ENCODE measurements at regions not wholly inside any gene's neighbourhood (a gene's known extent, or its start where the extent isn't known, plus 50 kb on each side); places are given as distances from the start of the nearest gene placed in this dataset.

DNA sequence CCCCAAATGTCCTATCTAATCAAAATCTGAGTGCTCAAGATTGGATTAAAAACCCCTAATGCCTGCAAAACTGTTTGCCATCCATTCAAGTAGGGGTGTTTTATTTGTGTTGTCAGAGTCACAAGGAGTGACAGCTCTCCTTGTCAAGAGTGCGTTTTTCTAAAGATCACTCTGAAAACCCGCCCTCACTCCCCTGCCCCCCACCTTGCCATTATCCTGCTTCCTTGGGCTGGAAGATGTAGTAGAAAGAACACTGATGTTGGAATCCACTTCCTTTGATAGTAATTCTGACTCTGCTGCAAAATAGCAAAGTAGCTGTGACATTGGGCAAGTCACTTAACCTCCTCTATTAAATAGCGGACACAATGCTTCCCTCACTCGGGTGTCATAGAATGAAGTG, 155.6 kb downstream of the TSN start:
- TF ChIP-seq POU5F1 (IDR thresholded peaks at IDR 0.05; ENCODE audit: low read depth, low read length) (no peak), JUN (IDR thresholded peaks at IDR 0.05; ENCODE audit: low read depth, low read length) (no peak), KDM5A (IDR thresholded peaks at IDR 0.05; ENCODE audit: low read length) (no peak), CTBP2 (IDR thresholded peaks at IDR 0.05; ENCODE audit: borderline replicate concordance, insufficient read depth, insufficient read length, low read length) (no peak)
- no peak overlapping the region for H4K91ac ChIP-seq (replicated peaks; ENCODE audit: insufficient read length, low read length)
- H3K9ac ChIP-seq (replicated peaks in 1 of 4; ENCODE audit: extremely low read depth in 1 of 4, low read depth in 3 of 4, low read length in 3 of 4), result no peak overlapping the region
- CTCF ChIA-PET (ENCODE audit: partially characterized antibody), result interaction anchor here (0.6 kb wide), 1 partner anchor 283 kb away, joined by 3 read pairs; no protein-coding TSS in a partner anchor
- H2AK5ac ChIP-seq (ENCODE audit: low read depth, low read length), result no peak overlapping the region
- H4K5ac ChIP-seq (ENCODE audit: insufficient read length, low read depth, low read length), result no peak overlapping the region
- H3K56ac ChIP-seq (replicated peaks; ENCODE audit: insufficient read length, low read depth, low read length), result no peak overlapping the region
- H3K23me2 ChIP-seq (ENCODE audit: low read depth, low read length), result no peaks in the 10 kb centered on the region
- no peak overlapping the region for H4K8ac ChIP-seq (ENCODE audit: extremely low read depth, insufficient read depth, low read length)
- no peaks in the 10 kb centered on the region for H4K20me1 ChIP-seq (replicated peaks in 1 of 2; ENCODE audit: control insufficient read depth in 1 of 2, insufficient read depth in 2 of 2, low read length in 2 of 2)
- no peaks in the 10 kb centered on the region; the same call in 1 of the 2 replicates for H3K79me1 ChIP-seq (ENCODE audit: low read depth, low read length)
- H3K36me3 ChIP-seq (ENCODE audit: control insufficient read depth in 2 of 4, insufficient read depth in 4 of 4, low read length in 3 of 4), result no peaks in the 10 kb centered on the region
- no peak overlapping the region for H2BK12ac ChIP-seq (ENCODE audit: low read depth, low read length)
- 97% methylated on average over 4 of the region's 4 CpGs; no CpG with 5 or more reads in 1 of the 2 experiments for WGBS, 2 experiments (ENCODE audit: extremely low coverage in 1 of 2, insufficient coverage in 1 of 2, insufficient read length in 1 of 2, insufficient replicate concordance in 2 of 2, low coverage in 1 of 2, low lambda C conversion rate in 2 of 2, missing lambda C conversion rate in 1 of 2)
- H2BK120ac ChIP-seq (replicated peaks; ENCODE audit: low read depth, low read length), result no peak overlapping the region
- no peak overlapping the region for H3K18ac ChIP-seq (ENCODE audit: extremely low read depth, low read length)
- no peak overlapping the region for H3K4me3 ChIP-seq (ENCODE audit: extremely low read depth in 1 of 4, insufficient read depth in 2 of 4, low read depth in 3 of 4, low read length in 4 of 4)
- no peak for DNase-seq (ENCODE audit: low read depth in 1 of 2, low spot score in 2 of 2)
- H3K4ac ChIP-seq (replicated peaks; ENCODE audit: insufficient read length, low read depth, low read length), result no peak overlapping the region
- no peak overlapping the region for H2BK15ac ChIP-seq (ENCODE audit: low read length)
- POLR2A ChIA-PET (ENCODE audit: partially characterized antibody), result no interaction called here
- no peak overlapping the region for H3K27ac ChIP-seq (ENCODE audit: low read depth, low read length)
- no peak overlapping the region for H3K14ac ChIP-seq (ENCODE audit: insufficient read length)
- H3K4me2 ChIP-seq (ENCODE audit: insufficient read depth in 1 of 2, low read depth in 2 of 2, low read length in 2 of 2), result no peak overlapping the region
- H3K4me1 ChIP-seq (replicated peaks in 1 of 4; ENCODE audit: control insufficient read depth in 3 of 4, insufficient read depth in 4 of 4, low read length in 3 of 4), result no peaks in the 10 kb centered on the region; a peak in 1 of 7 replicates
- no peak for FAIRE-seq
- H3K9me3 ChIP-seq (ENCODE audit: insufficient read depth in 2 of 2, low read depth in 1 of 2, low read length in 1 of 2), result 0 out of 4 replicates have a peak, but pooled peaks cover 0 to 3% of the 10 kb centered on the region in 2 experiments
- no peak overlapping the region for H2BK5ac ChIP-seq (ENCODE audit: low read depth, low read length)
- H2BK20ac ChIP-seq (ENCODE audit: low read length), result no peak overlapping the region
- H3K79me2 ChIP-seq (ENCODE audit: control insufficient read depth in 1 of 2, insufficient read depth in 2 of 2, low read length in 2 of 2), result no peaks in the 10 kb centered on the region
- H2AFZ ChIP-seq (ENCODE audit: low read length), result no peak overlapping the region
- H3K27me3 ChIP-seq (replicated peaks in 1 of 4; ENCODE audit: control insufficient read depth in 3 of 4, extremely low read depth in 1 of 4, insufficient read depth in 3 of 4, low read length in 3 of 4), result no peaks in the 10 kb centered on the region
- no peak overlapping the region for H3K23ac ChIP-seq (ENCODE audit: insufficient read length)
